ENCODE measurements at regions not wholly inside any gene's neighbourhood (a gene's known extent, or its start where the extent isn't known, plus 50 kb on each side); places are given as distances from the start of the nearest gene placed in this dataset.

GRCh38 chr16:79543219-79543618, 57.3 kb downstream of the MAF start:
- Histone ChIP-seq H3K4me3 (no peak overlapping the region), H3K36me3 (replicated peaks in 1 of 2; ENCODE audit: insufficient read depth in 1 of 2, low read depth in 2 of 2) (no peaks in the 10 kb centered on the region), H3K9me3 (no peaks in the 10 kb centered on the region), H3K4me1 (no peaks in the 10 kb centered on the region), H3K27ac (no peak overlapping the region), H3K27me3 (no peaks in the 10 kb centered on the region)
- DNase-seq (no peak), ATAC-seq (no peak)
- TF ChIP-seq POLR2A (IDR thresholded peaks at IDR 0.05): no peak
- TF ChIP-seq, protein P1, sequence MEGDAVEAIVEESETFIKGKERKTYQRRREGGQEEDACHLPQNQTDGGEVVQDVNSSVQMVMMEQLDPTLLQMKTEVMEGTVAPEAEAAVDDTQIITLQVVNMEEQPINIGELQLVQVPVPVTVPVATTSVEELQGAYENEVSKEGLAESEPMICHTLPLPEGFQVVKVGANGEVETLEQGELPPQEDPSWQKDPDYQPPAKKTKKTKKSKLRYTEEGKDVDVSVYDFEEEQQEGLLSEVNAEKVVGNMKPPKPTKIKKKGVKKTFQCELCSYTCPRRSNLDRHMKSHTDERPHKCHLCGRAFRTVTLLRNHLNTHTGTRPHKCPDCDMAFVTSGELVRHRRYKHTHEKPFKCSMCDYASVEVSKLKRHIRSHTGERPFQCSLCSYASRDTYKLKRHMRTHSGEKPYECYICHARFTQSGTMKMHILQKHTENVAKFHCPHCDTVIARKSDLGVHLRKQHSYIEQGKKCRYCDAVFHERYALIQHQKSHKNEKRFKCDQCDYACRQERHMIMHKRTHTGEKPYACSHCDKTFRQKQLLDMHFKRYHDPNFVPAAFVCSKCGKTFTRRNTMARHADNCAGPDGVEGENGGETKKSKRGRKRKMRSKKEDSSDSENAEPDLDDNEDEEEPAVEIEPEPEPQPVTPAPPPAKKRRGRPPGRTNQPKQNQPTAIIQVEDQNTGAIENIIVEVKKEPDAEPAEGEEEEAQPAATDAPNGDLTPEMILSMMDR (IDR thresholded peaks at IDR 0.05): no peak
- intact Hi-C loops (cut with DNase I): no loop called here
- WGBS, 2 donors: 89 to 92% methylated on average over 8 of the region's 8 CpGs

GRCh38 chr16:79542237-79542774, 58.2 kb downstream of the MAF start:
- Histone ChIP-seq H3K4me3 (no peak overlapping the region), H3K36me3 (replicated peaks in 1 of 2; ENCODE audit: insufficient read depth in 1 of 2, low read depth in 2 of 2) (no peaks in the 10 kb centered on the region), H3K27ac (no peak overlapping the region), H3K27me3 (no peaks in the 10 kb centered on the region), H3K9me3 (no peaks in the 10 kb centered on the region), H3K4me1 (no peaks in the 10 kb centered on the region)
- no peak for TF ChIP-seq POLR2A (IDR thresholded peaks at IDR 0.05)
- TF ChIP-seq, protein P1 (IDR thresholded peaks at IDR 0.05): no peak
- intact Hi-C loops (cut with DNase I): no loop called here
- no peak for ATAC-seq
- WGBS, 2 donors: 54 to 92% methylated on average over 8 to 11 of the region's 11 CpGs
- DNase-seq: peak in 2 of 4 donors; percentile 6 to 66

DNA sequence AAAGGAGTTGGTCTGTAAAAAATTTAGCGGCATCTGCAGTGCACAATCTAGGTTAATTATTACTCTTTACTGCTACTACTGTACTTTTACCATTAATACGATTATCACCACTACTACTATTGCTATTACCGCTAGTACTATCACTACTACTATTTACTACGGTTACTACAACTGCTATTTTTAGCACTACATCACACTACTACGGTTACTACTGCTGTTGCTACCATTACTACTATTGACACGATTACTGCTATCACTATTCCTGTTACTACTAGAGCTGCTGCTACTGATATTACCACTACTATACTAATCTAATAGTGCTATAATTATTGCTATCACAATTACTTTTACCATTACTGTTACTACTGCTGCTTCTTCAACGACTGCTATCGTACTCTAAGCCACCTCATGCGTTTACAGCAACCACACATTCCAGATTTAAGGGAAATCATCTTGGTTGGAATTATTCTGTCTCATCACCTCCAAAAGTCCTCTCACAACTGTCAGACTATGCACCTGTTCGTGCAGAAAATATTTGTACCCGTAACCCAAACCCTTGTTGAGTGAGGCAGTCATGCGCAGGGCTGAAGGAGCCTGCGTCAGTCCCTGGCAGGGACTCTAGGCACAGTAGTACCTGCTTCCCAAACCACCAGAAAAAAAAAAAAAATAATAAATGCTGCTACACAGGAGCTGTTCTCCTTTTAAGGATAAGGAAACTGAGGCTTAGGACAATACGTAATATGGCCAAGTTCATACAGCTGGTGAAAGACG, 59.5 kb downstream of the MAF start:
- TF ChIP-seq, protein P1 (IDR thresholded peaks at IDR 0.05): no peak
- TF ChIP-seq POLR2A (IDR thresholded peaks at IDR 0.05): no peak
- Histone ChIP-seq H3K36me3 (replicated peaks in 1 of 2; ENCODE audit: insufficient read depth in 1 of 2, low read depth in 2 of 2) (no peaks in the 10 kb centered on the region), H3K27ac (no peak overlapping the region), H3K9me3 (no peaks in the 10 kb centered on the region), H3K4me1 (no peaks in the 10 kb centered on the region), H3K4me3 (no peak overlapping the region), H3K27me3 (no peaks in the 10 kb centered on the region)
- WGBS, 2 donors: 74 to 78% methylated on average over 15 of the region's 15 CpGs
- intact Hi-C loops (cut with DNase I): no loop called here
- DNase-seq (no peak), ATAC-seq (no peak)

GRCh38 chr16:79537584-79537983, 63.0 kb downstream of the MAF start:
- ATAC-seq (no peak), DNase-seq (no peak)
- TF ChIP-seq POLR2A (IDR thresholded peaks at IDR 0.05): no peak
- TF ChIP-seq, protein P1 (IDR thresholded peaks at IDR 0.05): no peak
- WGBS, 2 donors: 66 to 73% methylated on average over 6 of the region's 6 CpGs
- intact Hi-C loops (cut with DNase I): no loop called here
- Histone ChIP-seq H3K9me3 (no peaks in the 10 kb centered on the region), H3K27me3 (no peaks in the 10 kb centered on the region), H3K4me1 (no peaks in the 10 kb centered on the region), H3K36me3 (replicated peaks in 1 of 2; ENCODE audit: insufficient read depth in 1 of 2, low read depth in 2 of 2) (no peaks in the 10 kb centered on the region), H3K4me3 (no peak overlapping the region), H3K27ac (no peak overlapping the region)

- ATAC-seq: no peak
- intact Hi-C loops (cut with DNase I): no loop called here
These were observed 63.6 kb downstream of the MAF start for GRCh38 chr16:79536958-79537357.

More at GRCh38 chr16:79536958-79537357, 63.6 kb downstream of the MAF start:
- TF ChIP-seq, protein P1 (IDR thresholded peaks at IDR 0.05): no peak
- no peak for TF ChIP-seq POLR2A (IDR thresholded peaks at IDR 0.05)
- H3K27me3 ChIP-seq: no peaks in the 10 kb centered on the region
- H3K4me3 ChIP-seq: no peak overlapping the region
- H3K9me3 ChIP-seq: no peaks in the 10 kb centered on the region
- no peak for DNase-seq
- H3K36me3 ChIP-seq (replicated peaks in 1 of 2; ENCODE audit: insufficient read depth in 1 of 2, low read depth in 2 of 2): no peaks in the 10 kb centered on the region
- H3K27ac ChIP-seq: no peak overlapping the region
- H3K4me1 ChIP-seq: no peaks in the 10 kb centered on the region
- WGBS, 2 donors: 59 to 64% methylated on average over 4 of the region's 4 CpGs

Measured in body of pancreas (tissue), 4 donors.